GM12875 (cell line): ENCODE measurements at regions not wholly inside any gene's neighbourhood (a gene's known extent, or its start where the extent isn't known, plus 50 kb on each side); places are given as distances from the start of the nearest gene placed in this dataset.

ENCODE experiments used
- H3K4me3 ChIP-seq: one replicate; pipeline ENCODE4 v1.5.1; 2011; ENCODE audit warnings: low read depth, low read length, control low read depth
- CTCF ChIP-seq: IDR thresholded peaks from 2 replicates; pipeline ENCODE4 v1.5.1; 2011; ENCODE audit warnings: low read depth, mild to moderate bottlenecking, control low read depth, inconsistent platforms, low read length, moderate library complexity, borderline replicate concordance; ENCODE audit not compliant: insufficient read depth

GRCh38 chr1:168379104-168379860 is 98.6 kb downstream of the TBX19 start:
- H3K4me3 ChIP-seq, result no peak overlapping the region
- TF ChIP-seq CTCF, result no peak

GRCh38 chr1:168375566-168376300 is 95.1 kb downstream of the TBX19 start:
- H3K4me3 ChIP-seq, result no peak overlapping the region
- TF ChIP-seq CTCF, result no peak

GRCh38 chr1:168374566-168374965 is 93.9 kb downstream of the TBX19 start:
- no peak for TF ChIP-seq CTCF
- H3K4me3 ChIP-seq, result no peak overlapping the region

GRCh38 chr1:168373869-168374268 is 93.2 kb downstream of the TBX19 start:
- no peak for TF ChIP-seq CTCF

GRCh38 chr1:168372861-168373371 is 92.2 kb downstream of the TBX19 start:
- no peak overlapping the region for H3K4me3 ChIP-seq
- no peak for TF ChIP-seq CTCF

More at GRCh38 chr1:168373869-168374268, 93.2 kb downstream of the TBX19 start:
- no peak overlapping the region for H3K4me3 ChIP-seq

GRCh38 chr1:168372307-168372706 is 91.6 kb downstream of the TBX19 start:
- H3K4me3 ChIP-seq, result no peak overlapping the region
- TF ChIP-seq CTCF, result no peak

- no peak overlapping the region for H3K4me3 ChIP-seq
- no peak for TF ChIP-seq CTCF
Observed at GRCh38 chr1:168371477-168371876, 90.8 kb downstream of the TBX19 start.
